ENCODE measurements at regions not wholly inside any gene's neighbourhood (a gene's known extent, or its start where the extent isn't known, plus 50 kb on each side); places are given as distances from the start of the nearest gene placed in this dataset.

DNA sequence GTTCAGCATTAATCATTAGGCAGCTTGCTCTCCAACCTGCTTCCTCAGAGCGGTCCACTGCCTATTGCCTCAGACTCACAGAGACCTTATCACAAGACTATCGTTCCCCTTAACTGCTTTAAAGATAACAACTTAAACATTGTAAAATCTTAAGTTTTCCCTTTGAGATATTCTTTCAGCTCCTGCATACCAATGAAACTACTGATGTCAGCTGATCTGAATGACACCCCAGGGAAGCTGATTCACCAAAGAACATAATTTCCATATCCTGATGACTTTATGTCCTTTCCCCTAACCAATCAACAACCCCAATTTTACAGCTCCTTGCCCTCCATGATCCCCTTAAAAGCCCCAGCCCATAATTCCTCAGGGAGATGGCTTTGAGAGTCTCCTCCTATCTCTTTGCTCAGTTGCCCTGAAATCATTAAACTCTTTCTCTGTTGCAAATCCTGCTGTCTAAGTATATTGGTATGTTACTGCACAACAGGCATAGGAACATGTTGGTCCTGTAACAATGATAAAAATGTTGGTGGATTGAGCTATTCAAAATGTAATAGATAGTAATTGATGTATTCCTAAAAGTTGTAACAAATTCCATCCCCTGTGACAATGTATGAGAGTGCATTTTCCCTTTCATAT, 621.4 kb upstream of the RGS18 start:
- Histone ChIP-seq H3K9ac (ENCODE audit: low read depth, low read length) (no peak overlapping the region), H3K27me3 (ENCODE audit: control insufficient read depth, insufficient read depth, low read length) (no peaks in the 10 kb centered on the region), H2AFZ (replicated peaks; ENCODE audit: low read length, poor library complexity) (no peak overlapping the region), H2BK20ac (ENCODE audit: low read depth, low read length) (no peak overlapping the region), H2BK15ac (ENCODE audit: low read depth, low read length) (no peak overlapping the region), H3K56ac (ENCODE audit: extremely low read depth, insufficient read depth, low read length) (no peak overlapping the region), H3K4me3 (ENCODE audit: insufficient read depth, low read depth, low read length) (no peak overlapping the region), H3K4ac (ENCODE audit: low read depth, low read length) (no peak overlapping the region), H3K36me3 (ENCODE audit: control insufficient read depth, insufficient read depth, low read length) (no peaks in the 10 kb centered on the region), H3K4me2 (ENCODE audit: low read depth, low read length) (no peak overlapping the region), H3K9me1 (ENCODE audit: insufficient read depth, low read length) (no peaks in the 10 kb centered on the region), H2BK120ac (ENCODE audit: low read depth, low read length) (no peak overlapping the region), H4K8ac (ENCODE audit: low read depth in 2 of 2, low read length in 2 of 2) (no peak overlapping the region), H3K18ac (ENCODE audit: low read depth, low read length) (no peak overlapping the region), H4K91ac (ENCODE audit: insufficient read depth, low read depth, low read length) (no peak overlapping the region), H3K9me3 (ENCODE audit: control insufficient read depth, insufficient read depth, low read length) (peaks cover 4% of the 10 kb centered on the region), H3K4me1 (ENCODE audit: control insufficient read depth, insufficient read depth, low read length) (no peaks in the 10 kb centered on the region), H3K23ac (ENCODE audit: low read depth, low read length) (no peak overlapping the region), H3K14ac (replicated peaks; ENCODE audit: low read depth, low read length) (no peak overlapping the region), H2AK9ac (replicated peaks; ENCODE audit: low read depth, low read length, poor library complexity) (no peak overlapping the region), H4K5ac (ENCODE audit: low read depth, low read length) (no peak overlapping the region), H2AK5ac (ENCODE audit: low read depth, low read length) (no peak overlapping the region), H2BK5ac (ENCODE audit: low read depth, low read length, poor library complexity, severe bottlenecking) (no peak overlapping the region), H3K79me1 (ENCODE audit: low read depth in 1 of 2, low read length in 2 of 2) (no peaks in the 10 kb centered on the region), H3K27ac (ENCODE audit: insufficient read depth, low read length) (no peak overlapping the region), H4K20me1 (ENCODE audit: insufficient read depth, low read length) (no peaks in the 10 kb centered on the region)
- intact Hi-C loops (cut with micrococcal nuclease) (no loop called here), in situ Hi-C loops (cut with MboI; ENCODE audit: low sequenced_read_pairs) (no loop called here), dilution Hi-C loops (cut with HindIII; ENCODE audit: low sequenced_read_pairs, unreplicated experiment) (no loop called here)
- BruUV-seq (replicated peaks), result no TSS peak
- 64% methylated on average over 2 of the region's 2 CpGs; no CpG with 5 or more reads in 1 of the 2 experiments for WGBS, 2 experiments (ENCODE audit: extremely low coverage in 2 of 2, insufficient read length in 1 of 2)
- ChIA-PET POLR2A (ENCODE audit: unreplicated experiment) (no interaction called here), CTCF (no interaction called here)
- ATAC-seq (ENCODE audit: low read depth), result no peak
- no peak for DNase-seq
- TF ChIP-seq MXI1 (IDR thresholded peaks at IDR 0.05; ENCODE audit: borderline replicate concordance, low read depth, low read length) (no peak), BHLHE40 (IDR thresholded peaks at IDR 0.05; ENCODE audit: low read depth, low read length) (no peak), POLR2A (IDR thresholded peaks at IDR 0.05; ENCODE audit: low read depth, low read length) (no peak), CHD1 (IDR thresholded peaks at IDR 0.05; ENCODE audit: low read depth, low read length) (no peak), CEBPB (IDR thresholded peaks at IDR 0.05; ENCODE audit: low read depth, low read length) (no peak)
- TF ChIP-seq, protein P1, sequence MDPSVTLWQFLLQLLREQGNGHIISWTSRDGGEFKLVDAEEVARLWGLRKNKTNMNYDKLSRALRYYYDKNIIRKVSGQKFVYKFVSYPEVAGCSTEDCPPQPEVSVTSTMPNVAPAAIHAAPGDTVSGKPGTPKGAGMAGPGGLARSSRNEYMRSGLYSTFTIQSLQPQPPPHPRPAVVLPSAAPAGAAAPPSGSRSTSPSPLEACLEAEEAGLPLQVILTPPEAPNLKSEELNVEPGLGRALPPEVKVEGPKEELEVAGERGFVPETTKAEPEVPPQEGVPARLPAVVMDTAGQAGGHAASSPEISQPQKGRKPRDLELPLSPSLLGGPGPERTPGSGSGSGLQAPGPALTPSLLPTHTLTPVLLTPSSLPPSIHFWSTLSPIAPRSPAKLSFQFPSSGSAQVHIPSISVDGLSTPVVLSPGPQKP (IDR thresholded peaks at IDR 0.05; ENCODE audit: borderline replicate concordance, low read depth, low read length), result no peak

Measured in IMR-90 (cell line).